ENCODE measurements at regions not wholly inside any gene's neighbourhood (a gene's known extent, or its start where the extent isn't known, plus 50 kb on each side); places are given as distances from the start of the nearest gene placed in this dataset.

- no peaks in the 10 kb centered on the region for H3K9me3 ChIP-seq (ENCODE audit: control insufficient read depth in 2 of 2, low read length in 2 of 2)
- no peak overlapping the region for H3K4me3 ChIP-seq (ENCODE audit: low read length in 2 of 2)
- no peaks in the 10 kb centered on the region for H3K36me3 ChIP-seq (ENCODE audit: control insufficient read depth in 2 of 2, insufficient read depth in 2 of 2, low read length in 2 of 2)
- H3K27ac ChIP-seq (ENCODE audit: low read depth in 2 of 2, low read length in 2 of 2): no peak overlapping the region
- no peak overlapping the region for H3K9ac ChIP-seq (ENCODE audit: low read depth in 1 of 2, low read length in 2 of 2)
- H3K4me1 ChIP-seq (ENCODE audit: control insufficient read depth in 2 of 2, insufficient read depth in 2 of 2, low read length in 2 of 2): peaks cover 2 to 4% of the 10 kb centered on the region in 2 donors
- H3K27me3 ChIP-seq (ENCODE audit: control insufficient read depth in 2 of 2, insufficient read depth in 2 of 2, low read length in 2 of 2): no peaks in the 10 kb centered on the region
These were observed 202.8 kb upstream of the MTNR1B start for GRCh38 chr11:92766698-92767097.

GRCh38 chr11:92767416-92767815 lies 202.0 kb upstream of the MTNR1B start:
- Histone ChIP-seq H3K9ac (ENCODE audit: low read depth in 1 of 2, low read length in 2 of 2) (no peak overlapping the region), H3K27ac (ENCODE audit: low read depth in 2 of 2, low read length in 2 of 2) (no peak overlapping the region), H3K36me3 (ENCODE audit: control insufficient read depth in 2 of 2, insufficient read depth in 2 of 2, low read length in 2 of 2) (no peaks in the 10 kb centered on the region), H3K27me3 (ENCODE audit: control insufficient read depth in 2 of 2, insufficient read depth in 2 of 2, low read length in 2 of 2) (no peaks in the 10 kb centered on the region), H3K4me1 (ENCODE audit: control insufficient read depth in 2 of 2, insufficient read depth in 2 of 2, low read length in 2 of 2) (peaks cover 2 to 4% of the 10 kb centered on the region in 2 donors), H3K4me3 (ENCODE audit: low read length in 2 of 2) (no peak overlapping the region), H3K9me3 (ENCODE audit: control insufficient read depth in 2 of 2, low read length in 2 of 2) (no peaks in the 10 kb centered on the region)

GRCh38 chr11:92768121-92768840 lies 201.2 kb upstream of the MTNR1B start:
- Histone ChIP-seq H3K4me1 (ENCODE audit: control insufficient read depth in 2 of 2, insufficient read depth in 2 of 2, low read length in 2 of 2) (peaks cover 2 to 4% of the 10 kb centered on the region in 2 donors), H3K4me3 (ENCODE audit: low read length in 2 of 2) (no peak overlapping the region), H3K27me3 (ENCODE audit: control insufficient read depth in 2 of 2, insufficient read depth in 2 of 2, low read length in 2 of 2) (no peaks in the 10 kb centered on the region), H3K36me3 (ENCODE audit: control insufficient read depth in 2 of 2, insufficient read depth in 2 of 2, low read length in 2 of 2) (no peaks in the 10 kb centered on the region), H3K9me3 (ENCODE audit: control insufficient read depth in 2 of 2, low read length in 2 of 2) (no peaks in the 10 kb centered on the region), H3K9ac (ENCODE audit: low read depth in 1 of 2, low read length in 2 of 2) (no peak overlapping the region), H3K27ac (ENCODE audit: low read depth in 2 of 2, low read length in 2 of 2) (no peak overlapping the region)

GRCh38 chr11:92769112-92769511 lies 200.3 kb upstream of the MTNR1B start:
- Histone ChIP-seq H3K9me3 (ENCODE audit: control insufficient read depth in 2 of 2, low read length in 2 of 2) (no peaks in the 10 kb centered on the region), H3K4me3 (ENCODE audit: low read length in 2 of 2) (no peak overlapping the region), H3K9ac (ENCODE audit: low read depth in 1 of 2, low read length in 2 of 2) (no peak overlapping the region), H3K27ac (ENCODE audit: low read depth in 2 of 2, low read length in 2 of 2) (no peak overlapping the region), H3K27me3 (ENCODE audit: control insufficient read depth in 2 of 2, insufficient read depth in 2 of 2, low read length in 2 of 2) (no peaks in the 10 kb centered on the region), H3K36me3 (ENCODE audit: control insufficient read depth in 2 of 2, insufficient read depth in 2 of 2, low read length in 2 of 2) (no peaks in the 10 kb centered on the region), H3K4me1 (ENCODE audit: control insufficient read depth in 2 of 2, insufficient read depth in 2 of 2, low read length in 2 of 2) (peaks cover 2 to 4% of the 10 kb centered on the region in 2 donors)

- H3K4me3 ChIP-seq (ENCODE audit: low read length in 2 of 2): no peak overlapping the region
- H3K27me3 ChIP-seq (ENCODE audit: control insufficient read depth in 2 of 2, insufficient read depth in 2 of 2, low read length in 2 of 2): no peaks in the 10 kb centered on the region
- H3K4me1 ChIP-seq (ENCODE audit: control insufficient read depth in 2 of 2, insufficient read depth in 2 of 2, low read length in 2 of 2): peaks cover 2 to 4% of the 10 kb centered on the region in 2 donors
- H3K9ac ChIP-seq (ENCODE audit: low read depth in 1 of 2, low read length in 2 of 2): no peak overlapping the region
- H3K9me3 ChIP-seq (ENCODE audit: control insufficient read depth in 2 of 2, low read length in 2 of 2): no peaks in the 10 kb centered on the region
- no peak overlapping the region for H3K27ac ChIP-seq (ENCODE audit: low read depth in 2 of 2, low read length in 2 of 2)
- no peaks in the 10 kb centered on the region for H3K36me3 ChIP-seq (ENCODE audit: control insufficient read depth in 2 of 2, insufficient read depth in 2 of 2, low read length in 2 of 2)
These were observed 199.0 kb upstream of the MTNR1B start for GRCh38 chr11:92770419-92770818.

- H3K27ac ChIP-seq (ENCODE audit: low read depth in 2 of 2, low read length in 2 of 2): no peak overlapping the region
These were observed 198.5 kb upstream of the MTNR1B start for GRCh38 chr11:92770981-92771380.

GRCh38 chr11:92771701-92772100 lies 197.8 kb upstream of the MTNR1B start:
- Histone ChIP-seq H3K4me3 (ENCODE audit: low read length in 2 of 2) (no peak overlapping the region), H3K36me3 (ENCODE audit: control insufficient read depth in 2 of 2, insufficient read depth in 2 of 2, low read length in 2 of 2) (no peaks in the 10 kb centered on the region), H3K27me3 (ENCODE audit: control insufficient read depth in 2 of 2, insufficient read depth in 2 of 2, low read length in 2 of 2) (no peaks in the 10 kb centered on the region), H3K9me3 (ENCODE audit: control insufficient read depth in 2 of 2, low read length in 2 of 2) (no peaks in the 10 kb centered on the region), H3K27ac (ENCODE audit: low read depth in 2 of 2, low read length in 2 of 2) (no peak overlapping the region), H3K4me1 (ENCODE audit: control insufficient read depth in 2 of 2, insufficient read depth in 2 of 2, low read length in 2 of 2) (peaks cover 0 to 4% of the 10 kb centered on the region in 2 donors), H3K9ac (ENCODE audit: low read depth in 1 of 2, low read length in 2 of 2) (no peak overlapping the region)

More at GRCh38 chr11:92770981-92771380, 198.5 kb upstream of the MTNR1B start:
- no peaks in the 10 kb centered on the region for H3K9me3 ChIP-seq (ENCODE audit: control insufficient read depth in 2 of 2, low read length in 2 of 2)
- H3K27me3 ChIP-seq (ENCODE audit: control insufficient read depth in 2 of 2, insufficient read depth in 2 of 2, low read length in 2 of 2): no peaks in the 10 kb centered on the region
- no peak overlapping the region for H3K4me3 ChIP-seq (ENCODE audit: low read length in 2 of 2)
- H3K4me1 ChIP-seq (ENCODE audit: control insufficient read depth in 2 of 2, insufficient read depth in 2 of 2, low read length in 2 of 2): peaks cover 2 to 4% of the 10 kb centered on the region in 2 donors
- no peak overlapping the region for H3K9ac ChIP-seq (ENCODE audit: low read depth in 1 of 2, low read length in 2 of 2)
- H3K36me3 ChIP-seq (ENCODE audit: control insufficient read depth in 2 of 2, insufficient read depth in 2 of 2, low read length in 2 of 2): no peaks in the 10 kb centered on the region

GRCh38 chr11:92775003-92775676 lies 194.3 kb upstream of the MTNR1B start:
- Histone ChIP-seq H3K4me3 (ENCODE audit: low read length in 2 of 2) (no peak overlapping the region), H3K36me3 (ENCODE audit: control insufficient read depth in 2 of 2, insufficient read depth in 2 of 2, low read length in 2 of 2) (no peaks in the 10 kb centered on the region), H3K27ac (ENCODE audit: low read depth in 2 of 2, low read length in 2 of 2) (no peak overlapping the region), H3K9me3 (ENCODE audit: control insufficient read depth in 2 of 2, low read length in 2 of 2) (no peaks in the 10 kb centered on the region), H3K9ac (ENCODE audit: low read depth in 1 of 2, low read length in 2 of 2) (no peak overlapping the region), H3K27me3 (ENCODE audit: control insufficient read depth in 2 of 2, insufficient read depth in 2 of 2, low read length in 2 of 2) (no peaks in the 10 kb centered on the region), H3K4me1 (ENCODE audit: control insufficient read depth in 2 of 2, insufficient read depth in 2 of 2, low read length in 2 of 2) (no peaks in the 10 kb centered on the region)

- Histone ChIP-seq H3K27ac (ENCODE audit: low read depth in 2 of 2, low read length in 2 of 2) (no peak overlapping the region), H3K36me3 (ENCODE audit: control insufficient read depth in 2 of 2, insufficient read depth in 2 of 2, low read length in 2 of 2) (no peaks in the 10 kb centered on the region), H3K9me3 (ENCODE audit: control insufficient read depth in 2 of 2, low read length in 2 of 2) (no peaks in the 10 kb centered on the region), H3K9ac (ENCODE audit: low read depth in 1 of 2, low read length in 2 of 2) (no peak overlapping the region), H3K27me3 (ENCODE audit: control insufficient read depth in 2 of 2, insufficient read depth in 2 of 2, low read length in 2 of 2) (no peaks in the 10 kb centered on the region), H3K4me1 (ENCODE audit: control insufficient read depth in 2 of 2, insufficient read depth in 2 of 2, low read length in 2 of 2) (no peaks in the 10 kb centered on the region), H3K4me3 (ENCODE audit: low read length in 2 of 2) (no peak overlapping the region)
These were observed 192.8 kb upstream of the MTNR1B start for GRCh38 chr11:92776676-92777075.

GRCh38 chr11:92779746-92780145 lies 189.7 kb upstream of the MTNR1B start:
- Histone ChIP-seq H3K27ac (ENCODE audit: low read depth in 2 of 2, low read length in 2 of 2) (no peak overlapping the region), H3K36me3 (ENCODE audit: control insufficient read depth in 2 of 2, insufficient read depth in 2 of 2, low read length in 2 of 2) (no peaks in the 10 kb centered on the region), H3K27me3 (ENCODE audit: control insufficient read depth in 2 of 2, insufficient read depth in 2 of 2, low read length in 2 of 2) (no peaks in the 10 kb centered on the region)

More at GRCh38 chr11:92779746-92780145, 189.7 kb upstream of the MTNR1B start:
- Histone ChIP-seq H3K9ac (ENCODE audit: low read depth in 1 of 2, low read length in 2 of 2) (no peak overlapping the region), H3K4me3 (ENCODE audit: low read length in 2 of 2) (no peak overlapping the region), H3K4me1 (ENCODE audit: control insufficient read depth in 2 of 2, insufficient read depth in 2 of 2, low read length in 2 of 2) (no peaks in the 10 kb centered on the region), H3K9me3 (ENCODE audit: control insufficient read depth in 2 of 2, low read length in 2 of 2) (no peaks in the 10 kb centered on the region)
